T-cell (primary cell): ENCODE measurements at regions not wholly inside any gene's neighbourhood (a gene's known extent, or its start where the extent isn't known, plus 50 kb on each side); places are given as distances from the start of the nearest gene placed in this dataset.

ENCODE experiments used
- ATAC-seq, 4 experiments: fragments of 200-7000 bp in 3 of 4; fragments of 150-1000 bp in 1 of 4; cut with Tn5 transposase; replicated peaks in 1 of 4; 1 replicate in 3 of 4; 2 replicates in 1 of 4; pipeline ENCODE4 v1.10.0; 2021; ENCODE audit warnings: moderate library complexity in 3 of 4, mild to moderate bottlenecking in 2 of 4, moderate number of reproducible peaks in 1 of 4
- CTCF ChIA-PET, 2 donors: fragments of 300-600 bp; sonication (Branson Sonifier 250); formaldehyde crosslinking; loops; one replicate each; lab custom pipeline; 2022; ENCODE audit warnings: antibody characterized with exemption in 2 of 2; lab: Charles Lee
- POLR2A ChIA-PET, 2 donors: fragments of 300-600 bp; sonication (Branson Sonifier 250); formaldehyde crosslinking; loops; one replicate each; lab custom pipeline; 2022; ENCODE audit warnings: antibody characterized with exemption in 2 of 2; lab: Charles Lee
- DNase-seq, 35 experiments: peaks; one replicate each; pipeline versions ENCODE4 v3.0.0 to v3.0.0-alpha.2; 2013 to 2023
- H3K27ac ChIP-seq: one replicate; pipeline ENCODE4 v1.5.1; 2013; ENCODE audit warnings: low read length
- H3K27me3 ChIP-seq, 2 experiments: replicated peaks in 1 of 2; 1 replicate in 1 of 2; 2 replicates in 1 of 2; pipeline versions ENCODE4 v1.6.1 to v1.7.0; 2013; ENCODE audit warnings: low read length in 1 of 2, mixed read lengths in 1 of 2; ENCODE audit not compliant: control insufficient read depth in 2 of 2, insufficient read depth in 2 of 2; ENCODE audit errors: extremely low read depth in 1 of 2
- H3K36me3 ChIP-seq, 2 donors: 1 replicate in 1 of 2; 2 replicates in 1 of 2; pipeline versions ENCODE4 v1.6.1 to v1.7.0; 2013; ENCODE audit warnings: low read length in 1 of 2; ENCODE audit not compliant: control insufficient read depth in 2 of 2, insufficient read depth in 1 of 2; ENCODE audit errors: extremely low read depth in 1 of 2
- H3K4me1 ChIP-seq, 2 experiments: 1 replicate in 1 of 2; 2 replicates in 1 of 2; pipeline versions ENCODE4 v1.6.1 to v1.7.0; 2013; ENCODE audit warnings: low read length in 2 of 2, mixed read lengths in 1 of 2; ENCODE audit not compliant: insufficient read depth in 2 of 2, control insufficient read depth in 1 of 2; ENCODE audit errors: extremely low read depth in 1 of 2
- H3K4me3 ChIP-seq, 2 donors: 1 replicate in 1 of 2; 2 replicates in 1 of 2; pipeline versions ENCODE4 v1.5.1 to v1.7.0; 2013; ENCODE audit warnings: mild to moderate bottlenecking in 2 of 2, low read length in 1 of 2, moderate library complexity in 1 of 2; ENCODE audit not compliant: control insufficient read depth in 1 of 2; ENCODE audit errors: extremely low read depth in 1 of 2
- H3K9me3 ChIP-seq: 2 replicates; pipeline ENCODE4 v1.7.0; 2013
- H3K27ac Mint-ChIP-seq, 2 donors: one replicate each; pipeline ENCODE4 v1.8.0; 2020 to 2021; ENCODE audit warnings: mild to moderate bottlenecking in 2 of 2, mixed read lengths in 2 of 2
- H3K27me3 Mint-ChIP-seq, 2 donors: one replicate each; pipeline ENCODE4 v1.8.0; 2021 to 2022; ENCODE audit warnings: mixed read lengths in 2 of 2
- H3K36me3 Mint-ChIP-seq: one replicate; pipeline ENCODE4 v1.8.0; 2021; ENCODE audit warnings: mixed read lengths
- H3K4me1 Mint-ChIP-seq, 3 donors: one replicate each; pipeline ENCODE4 v1.8.0; 2020 to 2022; ENCODE audit warnings: mixed read lengths in 3 of 3, mild to moderate bottlenecking in 1 of 3
- H3K4me3 Mint-ChIP-seq, 3 donors: one replicate each; pipeline ENCODE4 v1.8.0; 2020 to 2022; ENCODE audit warnings: mild to moderate bottlenecking in 3 of 3, mixed read lengths in 3 of 3, moderate library complexity in 3 of 3
- H3K9me3 Mint-ChIP-seq, 3 donors: one replicate each; pipeline ENCODE4 v1.8.0; 2020 to 2022; ENCODE audit warnings: mixed read lengths in 3 of 3
- WGBS: methylation state at CpG from one replicate; pipeline ENCODE4 v1.1.5; 2013; ENCODE audit warnings: missing lambda C conversion rate; ENCODE audit not compliant: insufficient coverage; 5-methylcytosine and 5-hydroxymethylcytosine counted together

GRCh38 chr6:131510591-131510990 lies 62.4 kb upstream of the ARG1 start:
- CTCF ChIA-PET, result interaction anchor here in 1 of 2 donors (1.5 kb wide), 1 partner anchor 10 kb away, joined by 3 read pairs; no protein-coding TSS in a partner anchor
- no peaks in the 10 kb centered on the region for H3K9me3 ChIP-seq
- Mint-ChIP-seq H3K27ac (no peak overlapping the region), H3K4me3 (no peak overlapping the region), H3K4me1 (no peaks in the 10 kb centered on the region), H3K27me3 (no peaks in the 10 kb centered on the region), H3K9me3 (peaks cover 0 to 6% (median 0%) of the 10 kb centered on the region in 3 donors), H3K36me3 (no peaks in the 10 kb centered on the region)
- no peaks in the 10 kb centered on the region for H3K4me1 ChIP-seq
- DNase-seq (no peak), ATAC-seq (no peak)
- no peaks in the 10 kb centered on the region for H3K27me3 ChIP-seq
- no peaks in the 10 kb centered on the region for H3K36me3 ChIP-seq
- no peak overlapping the region for H3K27ac ChIP-seq
- no peak overlapping the region for H3K4me3 ChIP-seq
- POLR2A ChIA-PET, result interaction anchor here in 1 of 2 donors (1.0 kb wide), 1 partner anchor 8 kb away, joined by 3 read pairs; no protein-coding TSS in a partner anchor

- POLR2A ChIA-PET, result interaction anchor here in 1 of 2 donors (0.5 kb wide), 1 partner anchor 285 kb away, joined by 4 read pairs; no protein-coding TSS in a partner anchor
- no peak overlapping the region for H3K27ac ChIP-seq
- DNase-seq (peak in 29 of 35 experiments; percentile 13 to 71 (median 35)), ATAC-seq (peak; percentile 94 to 96 (median 94))
- Mint-ChIP-seq H3K4me3 (no peak overlapping the region), H3K27ac (no peak overlapping the region), H3K4me1 (peaks cover 18 to 24% (median 20%) of the 10 kb centered on the region in 3 donors), H3K9me3 (peaks cover 0 to 6% (median 0%) of the 10 kb centered on the region in 3 donors), H3K27me3 (no peaks in the 10 kb centered on the region), H3K36me3 (no peaks in the 10 kb centered on the region)
- peaks cover 2 to 11% of the 10 kb centered on the region in 2 experiments for H3K4me1 ChIP-seq
- H3K27me3 ChIP-seq, result no peaks in the 10 kb centered on the region
- 42% methylated on average over 2 of the region's 2 CpGs for WGBS
- no peaks in the 10 kb centered on the region for H3K9me3 ChIP-seq
- H3K36me3 ChIP-seq, result no peaks in the 10 kb centered on the region
- no peak overlapping the region for H3K4me3 ChIP-seq
- CTCF ChIA-PET, result interaction anchor here (0.5 to 2.5 kb wide), 16 partner anchors 8 to 1701 kb away, joined by 3 to 40 read pairs (median 4); partner anchors contain the start of gene MED23 (in 1 of the 2)
Observed at GRCh38 chr6:131519670-131520436, 53.2 kb upstream of the ARG1 start.
